ENCODE measurements at regions not wholly inside any gene's neighbourhood (a gene's known extent, or its start where the extent isn't known, plus 50 kb on each side); places are given as distances from the start of the nearest gene placed in this dataset.
"Not testable (repeated sequence)": the region's sequence is repeated elsewhere in the genome, so short reads cannot be mapped to it uniquely, and the experiment has no call there.

- no peak for DNase-seq
Measured at GRCh38 chr2:84131278-84131830, 327.7 kb downstream of the SUCLG1 start.

DNA sequence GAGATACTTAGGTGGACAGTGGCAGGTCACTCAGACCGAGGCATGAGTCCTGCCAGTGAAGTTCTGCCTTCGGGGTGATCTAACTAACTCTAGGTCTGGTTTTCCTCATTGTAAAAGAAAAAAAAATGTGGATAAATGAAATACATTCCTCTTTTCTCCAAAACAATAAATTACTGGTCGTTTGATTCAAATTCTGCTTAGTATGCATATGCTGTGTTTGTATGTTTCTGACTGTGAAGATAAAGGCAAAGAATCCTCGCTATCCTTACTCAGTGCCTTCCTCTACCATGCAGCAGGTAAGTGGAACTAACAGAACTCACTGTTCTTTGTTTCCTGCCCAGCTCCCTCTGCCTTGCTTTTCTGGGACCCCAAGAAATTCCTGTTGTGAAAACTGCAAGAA lies 330.1 kb downstream of the SUCLG1 start:
- no peak for DNase-seq

- DNase-seq = not testable (repeated sequence)
Measured at GRCh38 chr2:84127812-84128211, 331.3 kb downstream of the SUCLG1 start.

- no peak for DNase-seq
Measured at GRCh38 chr2:84126530-84126929, 332.6 kb downstream of the SUCLG1 start.

- no peak for DNase-seq
Measured at GRCh38 chr2:84126084-84126483, 333.0 kb downstream of the SUCLG1 start.

DNA sequence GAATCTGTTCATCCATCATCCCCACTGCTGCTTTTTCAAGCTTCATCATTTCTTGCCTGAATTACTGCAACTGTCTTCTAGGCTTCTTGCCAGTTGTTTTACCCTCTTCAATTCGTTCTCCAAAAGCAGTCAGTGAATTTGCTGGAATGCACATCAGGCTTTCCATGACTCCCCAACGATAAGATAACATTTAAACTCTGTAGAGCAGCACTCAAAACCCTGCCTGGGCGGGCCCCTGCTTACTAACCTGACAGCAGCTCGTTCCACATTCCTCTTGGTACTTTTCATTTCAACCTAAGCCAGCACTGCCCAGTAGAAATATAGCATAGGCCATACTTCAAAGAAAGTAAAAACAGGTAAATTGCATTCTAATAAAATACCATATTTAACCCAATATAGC lies 342.9 kb downstream of the SUCLG1 start:
- no peak for DNase-seq

DNA sequence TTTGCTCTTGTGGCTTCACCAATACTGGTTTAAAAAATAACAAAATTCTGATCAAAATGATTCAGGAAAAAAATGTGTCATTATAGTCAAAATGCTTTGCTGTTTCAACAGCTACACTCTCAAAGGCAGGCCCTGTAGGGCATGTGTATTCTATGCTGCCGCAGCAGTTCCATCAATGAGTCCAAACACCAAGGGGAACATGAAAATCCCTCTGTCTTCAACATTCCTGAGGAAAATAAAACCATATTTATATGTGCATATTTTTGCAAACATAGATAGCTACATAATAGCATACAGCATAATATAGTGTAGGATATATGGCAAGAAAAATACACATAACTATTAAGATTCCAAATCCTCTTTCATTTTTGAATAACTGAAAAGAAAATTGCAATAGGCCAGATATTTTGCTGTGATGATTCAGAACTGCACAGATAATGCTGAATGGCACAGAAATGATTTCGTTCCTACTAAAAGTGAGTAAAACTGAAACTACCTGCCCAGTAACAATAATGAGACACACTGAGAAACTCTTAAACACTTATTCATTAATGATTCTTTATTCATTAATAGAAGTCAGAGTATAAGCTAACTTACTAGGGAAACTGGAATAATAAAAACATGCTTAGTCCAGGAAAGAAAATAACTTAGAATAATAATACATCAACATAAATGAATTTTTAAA lies 343.8 kb downstream of the SUCLG1 start:
- DNase-seq = no peak

GRCh38 chr2:84103816-84104527 lies 355.1 kb downstream of the SUCLG1 start:
- DNase-seq = not testable (repeated sequence)

DNA sequence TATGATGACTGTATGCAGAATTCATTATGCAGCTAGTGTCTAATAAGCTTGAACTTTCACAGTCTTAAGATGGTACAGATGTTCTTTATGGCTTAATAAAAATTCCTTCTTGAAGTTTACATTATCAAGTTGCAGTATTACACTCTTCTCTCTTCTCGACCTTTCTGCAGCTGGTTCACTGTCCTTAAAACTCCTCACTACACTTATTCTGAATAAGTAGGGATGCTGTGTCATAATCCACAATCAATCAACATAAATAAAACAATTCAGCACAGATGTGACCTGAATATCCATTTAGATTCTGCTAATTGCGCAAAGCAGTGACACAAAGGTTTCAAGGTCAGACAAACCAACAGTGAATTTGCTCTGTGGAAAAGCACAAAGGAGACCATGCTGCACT lies 356.8 kb downstream of the SUCLG1 start:
- no peak for DNase-seq

- no peak for DNase-seq
Measured at GRCh38 chr2:84088656-84089055, 370.4 kb downstream of the SUCLG1 start.

- no peak for DNase-seq
Measured at GRCh38 chr2:84085562-84085961, 373.5 kb downstream of the SUCLG1 start.

- DNase-seq = no peak
Measured at GRCh38 chr2:84084856-84085255, 374.2 kb downstream of the SUCLG1 start.

- DNase-seq = no peak
Measured at GRCh38 chr2:84083984-84084383, 375.1 kb downstream of the SUCLG1 start.

- DNase-seq = no peak
Measured at GRCh38 chr2:84078471-84078870, 380.6 kb downstream of the SUCLG1 start.

DNA sequence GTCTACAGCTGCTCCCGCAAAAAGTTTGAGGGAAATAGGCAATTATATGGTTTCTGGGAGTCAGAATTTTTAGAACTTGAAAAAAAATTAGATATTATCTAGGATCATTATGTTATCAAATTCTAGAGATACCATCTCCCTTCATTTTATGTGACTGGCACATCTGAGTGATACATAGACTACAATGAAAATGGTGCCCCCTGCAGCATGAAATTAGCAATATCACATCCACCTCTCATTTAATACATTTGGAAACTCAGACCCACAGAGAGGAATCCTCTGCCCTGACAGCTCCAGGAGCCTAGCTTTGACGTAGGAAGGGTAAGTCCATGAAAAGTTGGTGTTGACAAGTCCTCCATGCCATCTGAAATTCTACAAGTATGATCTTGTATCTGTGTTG lies 381.6 kb downstream of the SUCLG1 start:
- DNase-seq = peak; percentile 71

GRCh38 chr2:84071050-84071449 lies 388.0 kb downstream of the SUCLG1 start:
- DNase-seq = no peak

- DNase-seq = no peak
Measured at GRCh38 chr2:84065857-84066256, 393.2 kb downstream of the SUCLG1 start.

DNA sequence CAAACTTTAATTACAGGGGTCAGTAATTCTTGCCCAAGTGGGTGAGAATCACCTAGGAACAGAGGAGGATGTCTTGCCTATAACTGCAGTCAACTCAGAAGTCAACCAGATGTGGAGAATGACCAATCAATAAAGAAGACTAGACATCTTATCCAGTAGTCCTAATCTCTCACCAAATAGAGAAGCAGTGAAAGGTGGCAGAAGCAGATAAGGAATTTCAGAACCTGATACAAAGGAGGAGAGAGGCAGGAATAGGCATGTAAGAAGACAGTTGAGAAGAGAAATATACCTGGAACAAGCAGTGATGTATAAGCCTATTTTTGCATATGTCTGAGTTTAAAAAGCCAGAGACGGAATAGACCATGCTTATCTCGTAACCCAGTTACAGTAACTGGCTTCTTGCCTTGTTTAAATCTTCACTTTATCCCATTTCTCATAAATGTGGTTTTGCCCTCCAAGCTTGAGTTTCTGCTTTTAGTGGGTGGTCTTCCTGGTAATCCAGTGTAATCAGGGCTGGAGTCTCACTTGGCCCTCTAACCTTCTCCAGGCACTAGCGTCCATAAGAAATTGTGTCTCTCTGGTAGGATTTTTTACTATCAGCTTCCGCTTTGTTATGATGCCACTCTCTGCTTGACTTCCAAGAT lies 401.0 kb downstream of the SUCLG1 start:
- DNase-seq = no peak

DNA sequence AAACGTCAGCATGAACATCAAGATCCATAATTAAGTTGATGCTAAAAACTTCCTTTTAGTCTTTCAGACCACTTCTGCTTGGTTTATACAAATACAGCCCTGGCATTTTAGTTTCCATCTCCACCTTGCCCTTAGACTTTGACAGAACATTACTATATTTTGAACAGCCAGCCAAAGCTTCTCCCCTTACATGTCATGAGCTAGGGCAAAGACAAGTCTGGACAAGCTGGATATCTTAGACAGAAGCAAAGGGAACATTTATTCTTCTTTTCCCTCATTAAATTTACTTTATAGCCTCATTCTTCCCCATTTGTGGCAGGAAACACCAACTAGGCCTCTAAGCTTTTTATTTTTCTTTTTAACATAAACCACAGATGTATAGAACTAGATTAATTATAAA lies 403.3 kb downstream of the SUCLG1 start:
- no peak for DNase-seq

DNA sequence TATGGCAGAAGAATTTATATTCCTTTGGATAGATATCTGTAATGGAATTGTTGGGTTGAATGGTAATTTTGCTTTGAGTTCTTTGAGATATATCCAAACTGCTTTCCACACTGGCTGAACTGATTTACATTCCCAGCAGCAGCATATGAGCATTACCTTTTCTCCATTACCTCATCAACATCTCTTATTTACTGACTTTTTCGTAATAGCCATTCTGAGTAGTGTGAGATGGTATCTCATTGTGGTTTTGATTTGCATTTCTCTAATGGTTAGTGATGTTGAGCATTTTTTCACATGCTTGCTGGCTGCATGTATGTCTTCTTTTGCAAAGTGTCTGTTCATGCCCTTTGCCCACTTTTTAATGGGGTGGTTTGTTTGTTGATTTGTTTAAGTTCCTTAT lies 404.5 kb downstream of the SUCLG1 start:
- not testable (repeated sequence) for DNase-seq

GRCh38 chr2:84052913-84053312 lies 406.2 kb downstream of the SUCLG1 start:
- DNase-seq = no peak

- DNase-seq = no peak
Measured at GRCh38 chr2:84052043-84052442, 407.0 kb downstream of the SUCLG1 start.

DNA sequence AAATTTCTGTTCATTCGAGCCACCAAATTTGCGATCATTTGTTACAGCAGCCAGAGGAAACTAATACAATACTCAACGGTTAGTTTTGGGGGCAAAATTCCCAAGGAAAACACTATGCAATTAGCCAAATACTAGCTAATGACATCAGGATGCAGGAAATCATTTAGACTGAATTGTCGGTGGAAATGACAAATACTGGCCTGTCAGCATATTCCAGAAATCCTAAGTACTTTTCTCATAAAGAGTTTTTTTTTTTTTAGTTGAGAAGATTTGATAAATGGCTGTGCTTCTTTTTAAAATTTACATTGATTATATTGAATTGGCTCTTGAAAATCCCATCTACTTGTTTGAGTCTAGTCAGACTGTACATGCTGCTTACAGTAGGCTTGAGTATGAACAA lies 410.1 kb downstream of the SUCLG1 start:
- no peak for DNase-seq

DNA sequence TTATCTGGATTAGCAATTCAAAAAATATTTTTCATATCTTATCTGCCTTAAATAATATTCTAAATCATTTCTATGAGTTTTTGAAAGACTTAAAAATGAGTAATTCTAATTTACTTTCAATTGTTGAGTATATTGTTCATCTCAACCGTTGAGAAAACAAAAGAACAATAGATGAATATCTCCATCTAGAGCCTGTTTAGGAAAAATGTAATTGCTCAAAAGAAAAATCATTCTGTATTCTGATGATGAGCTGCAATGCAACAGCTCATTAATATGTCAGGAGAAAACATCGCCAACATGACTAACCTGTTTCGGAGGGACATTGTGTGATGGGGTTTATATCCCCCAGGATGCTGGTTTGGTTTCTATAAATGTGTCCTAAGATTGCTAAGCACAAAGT lies 417.6 kb downstream of the SUCLG1 start:
- DNase-seq = no peak

Measured in NCI-H1694 (cell line).